ENCODE measurements at regions not wholly inside any gene's neighbourhood (a gene's known extent, or its start where the extent isn't known, plus 50 kb on each side); places are given as distances from the start of the nearest gene placed in this dataset.
A peak's percentile ranks its signal among the peaks of the same experiment; 100 is the strongest.

- in situ Hi-C loops (cut with HindIII; ENCODE audit: low pct_unique_long_range_greater_than_20kb, low sequenced_read_pairs), result no loop called here
- peak; percentile 28 for DNase-seq (ENCODE audit: low read depth)
Measured at GRCh38 chr2:66771359-66771976, 336.5 kb downstream of the MEIS1 start.

GRCh38 chr2:66772618-66773017 is 337.7 kb downstream of the MEIS1 start:
- no peak for DNase-seq (ENCODE audit: low read depth)
- in situ Hi-C loops (cut with HindIII; ENCODE audit: low pct_unique_long_range_greater_than_20kb, low sequenced_read_pairs), result no loop called here

- DNase-seq (ENCODE audit: low read depth), result no peak
- in situ Hi-C loops (cut with HindIII; ENCODE audit: low pct_unique_long_range_greater_than_20kb, low sequenced_read_pairs), result no loop called here
Measured at GRCh38 chr2:66775730-66776422, 341.0 kb downstream of the MEIS1 start.

- DNase-seq (ENCODE audit: low read depth), result no peak
Measured at GRCh38 chr2:66781804-66782203, 346.9 kb downstream of the MEIS1 start.

GRCh38 chr2:66782780-66783361 is 347.9 kb downstream of the MEIS1 start:
- no peak for DNase-seq (ENCODE audit: low read depth)
- in situ Hi-C loops (cut with HindIII; ENCODE audit: low pct_unique_long_range_greater_than_20kb, low sequenced_read_pairs), result no loop called here

More at GRCh38 chr2:66781804-66782203, 346.9 kb downstream of the MEIS1 start:
- in situ Hi-C loops (cut with HindIII; ENCODE audit: low pct_unique_long_range_greater_than_20kb, low sequenced_read_pairs), result no loop called here

GRCh38 chr2:66789741-66790140 is 354.8 kb downstream of the MEIS1 start:
- in situ Hi-C loops (cut with HindIII; ENCODE audit: low pct_unique_long_range_greater_than_20kb, low sequenced_read_pairs), result no loop called here
- peak; percentile 72 for DNase-seq (ENCODE audit: low read depth)

GRCh38 chr2:66790651-66791181 is 355.8 kb downstream of the MEIS1 start:
- in situ Hi-C loops (cut with HindIII; ENCODE audit: low pct_unique_long_range_greater_than_20kb, low sequenced_read_pairs), result no loop called here
- peak; percentile 51 for DNase-seq (ENCODE audit: low read depth)

GRCh38 chr2:66794070-66794469 is 359.1 kb downstream of the MEIS1 start:
- no peak for DNase-seq (ENCODE audit: low read depth)
- in situ Hi-C loops (cut with HindIII; ENCODE audit: low pct_unique_long_range_greater_than_20kb, low sequenced_read_pairs), result no loop called here

- in situ Hi-C loops (cut with HindIII; ENCODE audit: low pct_unique_long_range_greater_than_20kb, low sequenced_read_pairs), result no loop called here
- no peak for DNase-seq (ENCODE audit: low read depth)
Measured at GRCh38 chr2:66794551-66794950, 359.6 kb downstream of the MEIS1 start.

GRCh38 chr2:66802877-66803276 is 368.0 kb downstream of the MEIS1 start:
- in situ Hi-C loops (cut with HindIII; ENCODE audit: low pct_unique_long_range_greater_than_20kb, low sequenced_read_pairs), result no loop called here
- DNase-seq (ENCODE audit: low read depth), result no peak

- in situ Hi-C loops (cut with HindIII; ENCODE audit: low pct_unique_long_range_greater_than_20kb, low sequenced_read_pairs), result no loop called here
- no peak for DNase-seq (ENCODE audit: low read depth)
Measured at GRCh38 chr2:66803726-66804125, 368.8 kb downstream of the MEIS1 start.

GRCh38 chr2:66805016-66805865 is 370.3 kb downstream of the MEIS1 start:
- in situ Hi-C loops (cut with HindIII; ENCODE audit: low pct_unique_long_range_greater_than_20kb, low sequenced_read_pairs), result no loop called here
- no peak for DNase-seq (ENCODE audit: low read depth)

GRCh38 chr2:66805968-66806367 is 371.0 kb downstream of the MEIS1 start:
- in situ Hi-C loops (cut with HindIII; ENCODE audit: low pct_unique_long_range_greater_than_20kb, low sequenced_read_pairs), result no loop called here
- no peak for DNase-seq (ENCODE audit: low read depth)

GRCh38 chr2:66813525-66813924 is 378.6 kb downstream of the MEIS1 start:
- DNase-seq (ENCODE audit: low read depth), result no peak
- in situ Hi-C loops (cut with HindIII; ENCODE audit: low pct_unique_long_range_greater_than_20kb, low sequenced_read_pairs), result no loop called here

- no peak for DNase-seq (ENCODE audit: low read depth)
- in situ Hi-C loops (cut with HindIII; ENCODE audit: low pct_unique_long_range_greater_than_20kb, low sequenced_read_pairs), result no loop called here
Measured at GRCh38 chr2:66813976-66814375, 379.1 kb downstream of the MEIS1 start.

- in situ Hi-C loops (cut with HindIII; ENCODE audit: low pct_unique_long_range_greater_than_20kb, low sequenced_read_pairs), result no loop called here
- no peak for DNase-seq (ENCODE audit: low read depth)
Measured at GRCh38 chr2:66814916-66815315, 380.0 kb downstream of the MEIS1 start.

- DNase-seq (ENCODE audit: low read depth), result no peak
- in situ Hi-C loops (cut with HindIII; ENCODE audit: low pct_unique_long_range_greater_than_20kb, low sequenced_read_pairs), result no loop called here
Measured at GRCh38 chr2:66815886-66816285, 381.0 kb downstream of the MEIS1 start.

GRCh38 chr2:66821168-66821567 is 386.2 kb downstream of the MEIS1 start:
- DNase-seq (ENCODE audit: low read depth), result no peak
- in situ Hi-C loops (cut with HindIII; ENCODE audit: low pct_unique_long_range_greater_than_20kb, low sequenced_read_pairs), result no loop called here

- DNase-seq (ENCODE audit: low read depth), result no peak
- in situ Hi-C loops (cut with HindIII; ENCODE audit: low pct_unique_long_range_greater_than_20kb, low sequenced_read_pairs), result no loop called here
Measured at GRCh38 chr2:66822186-66822585, 387.3 kb downstream of the MEIS1 start.

Measured in Caki2 (cell line).